NCI-H460 (cell line): ENCODE measurements at regions not wholly inside any gene's neighbourhood (a gene's known extent, or its start where the extent isn't known, plus 50 kb on each side); places are given as distances from the start of the nearest gene placed in this dataset.

Experiments used
- DNase-seq: peaks from one replicate; pipeline ENCODE4 v3.0.0-alpha.2; 2016; ENCODE audit warnings: low read depth; ENCODE audit errors: extremely low read depth

GRCh38 chr20:6715401-6715941, 52.0 kb upstream of the BMP2 start:
- no peak for DNase-seq

GRCh38 chr20:6714279-6714711, 53.2 kb upstream of the BMP2 start:
- DNase-seq: peak; percentile 9

GRCh38 chr20:6711951-6712649, 55.4 kb upstream of the BMP2 start:
- peak; percentile 37 for DNase-seq

GRCh38 chr20:6709910-6710595, 57.4 kb upstream of the BMP2 start:
- no peak for DNase-seq

- no peak for DNase-seq
These were observed 59.5 kb upstream of the BMP2 start for GRCh38 chr20:6708010-6708409.

GRCh38 chr20:6707321-6707831, 60.1 kb upstream of the BMP2 start:
- no peak for DNase-seq

- no peak for DNase-seq
These were observed 61.4 kb upstream of the BMP2 start for GRCh38 chr20:6705926-6706548.

GRCh38 chr20:6705106-6705766, 62.2 kb upstream of the BMP2 start:
- no peak for DNase-seq

GRCh38 chr20:6704132-6704861, 63.2 kb upstream of the BMP2 start:
- no peak for DNase-seq

GRCh38 chr20:6703656-6704055, 63.8 kb upstream of the BMP2 start:
- DNase-seq: no peak

GRCh38 chr20:6703047-6703446, 64.4 kb upstream of the BMP2 start:
- no peak for DNase-seq

- no peak for DNase-seq
These were observed 65.3 kb upstream of the BMP2 start for GRCh38 chr20:6702144-6702543.

- DNase-seq: no peak
These were observed 66.7 kb upstream of the BMP2 start for GRCh38 chr20:6700563-6701329.

GRCh38 chr20:6699921-6700562, 67.4 kb upstream of the BMP2 start:
- DNase-seq: no peak

- DNase-seq: no peak
These were observed 68.8 kb upstream of the BMP2 start for GRCh38 chr20:6698723-6699122.

- DNase-seq: no peak
These were observed 69.4 kb upstream of the BMP2 start for GRCh38 chr20:6698056-6698455.

- DNase-seq: no peak
These were observed 70.1 kb upstream of the BMP2 start for GRCh38 chr20:6697228-6697972.

GRCh38 chr20:6696001-6696400, 71.5 kb upstream of the BMP2 start:
- no peak for DNase-seq
